CD4-positive, alpha-beta T cell treated with Interferon alpha-2 for 1 hour (primary cell): ENCODE measurements at regions not wholly inside any gene's neighbourhood (a gene's known extent, or its start where the extent isn't known, plus 50 kb on each side); places are given as distances from the start of the nearest gene placed in this dataset.
"Not testable (repeated sequence)": the region's sequence is repeated elsewhere in the genome, so short reads cannot be mapped to it uniquely, and the experiment has no call there.

Experiments
- DNase-seq, 2 donors: peaks; one replicate each; pipeline ENCODE4 v3.0.0-alpha.2; 2020 to 2022

DNA sequence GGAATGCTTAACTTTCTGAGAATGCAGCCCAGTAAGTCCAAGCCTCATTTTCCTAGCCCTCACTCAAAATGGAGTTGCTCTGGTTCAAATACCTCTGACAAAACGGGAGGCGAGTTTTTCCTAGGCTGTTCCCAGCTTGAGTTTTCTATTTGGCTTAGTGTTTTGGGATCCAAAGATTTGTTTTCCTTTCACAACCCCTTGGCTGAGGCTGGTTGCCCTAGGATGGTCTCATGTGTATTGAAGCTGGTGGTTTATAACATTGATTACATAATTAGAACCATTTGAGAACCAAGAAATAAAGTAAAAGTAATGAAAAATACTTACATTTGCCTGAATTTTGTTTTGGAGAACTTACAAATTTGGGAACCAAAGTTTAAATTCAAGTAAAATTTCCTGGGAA lies 611.1 kb upstream of the LUZP2 start:
- DNase-seq: no peak

DNA sequence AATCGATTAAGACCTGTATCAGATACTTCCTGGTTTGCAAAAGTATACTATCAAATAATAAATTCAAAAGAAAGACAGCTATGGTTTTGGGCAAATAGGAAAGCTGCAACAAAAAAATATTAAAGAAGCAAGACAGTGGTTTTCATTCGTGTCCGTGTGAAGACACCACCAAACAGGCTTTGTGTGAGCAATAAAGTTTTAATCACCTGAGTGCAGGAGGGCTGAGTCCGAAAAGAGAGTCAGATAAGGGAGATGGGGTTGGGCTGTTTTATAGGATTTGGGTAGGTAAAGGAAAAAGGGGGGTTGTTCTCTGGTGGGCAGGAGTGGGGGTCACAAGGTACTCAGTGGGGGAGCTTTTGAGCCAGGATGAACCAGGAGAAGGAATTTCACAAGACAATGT lies 609.7 kb upstream of the LUZP2 start:
- DNase-seq: not testable (repeated sequence)

DNA sequence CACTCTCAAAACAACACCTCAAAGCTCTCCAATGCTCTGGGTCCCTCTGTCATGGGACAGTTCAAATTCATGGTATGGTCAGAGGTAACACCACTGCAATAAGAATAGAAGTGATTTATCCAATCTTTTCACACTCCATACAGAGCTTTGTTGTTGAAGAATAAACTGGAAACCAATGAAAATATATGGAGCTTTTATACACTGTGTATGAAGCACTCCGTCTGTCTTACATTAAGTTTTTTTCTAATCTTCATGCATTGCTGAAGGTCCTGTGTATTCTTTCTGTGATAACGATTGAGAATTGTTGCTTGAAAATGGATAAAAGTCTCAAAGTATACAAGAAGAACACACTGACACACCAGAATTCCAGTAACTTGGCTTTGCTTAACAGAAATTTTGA lies 603.7 kb upstream of the LUZP2 start:
- no peak for DNase-seq

DNA sequence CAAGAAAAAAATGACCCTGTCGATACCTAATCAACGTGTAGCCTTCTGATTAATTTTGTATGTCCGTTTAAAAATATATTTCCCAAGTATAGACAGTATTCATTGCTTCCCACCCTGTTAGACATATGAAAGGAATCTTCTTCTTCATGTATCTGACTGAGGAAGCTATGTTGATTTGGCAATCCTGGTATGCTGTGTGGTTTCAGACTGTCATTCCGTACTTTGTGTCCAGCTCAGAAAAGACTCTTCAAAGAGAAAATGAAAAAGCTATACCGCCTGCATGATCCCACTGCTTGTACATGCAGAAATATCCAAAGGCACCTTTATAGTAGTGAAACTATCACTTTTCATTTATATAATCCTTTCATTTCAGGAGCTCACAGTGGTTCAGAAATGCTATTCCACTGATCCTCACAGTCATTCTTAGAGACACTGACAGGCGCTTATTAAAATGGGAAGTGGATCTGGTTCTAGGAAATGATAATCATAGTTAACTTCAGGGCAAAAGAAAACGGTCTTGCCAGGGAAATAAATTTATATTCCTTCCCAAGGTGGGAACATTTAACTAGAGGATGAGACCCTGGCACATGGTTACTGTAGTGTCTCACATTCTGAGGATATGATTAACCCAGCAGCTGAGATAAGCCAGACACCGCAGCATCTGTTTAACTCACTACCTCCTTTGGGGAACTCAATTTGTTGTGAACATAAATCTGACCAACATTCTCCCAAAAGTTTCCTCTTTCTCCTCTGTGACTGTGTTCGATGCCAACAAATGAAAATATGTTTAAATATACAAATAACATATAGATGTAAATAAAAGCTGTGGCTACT lies 599.2 kb upstream of the LUZP2 start:
- DNase-seq: no peak

DNA sequence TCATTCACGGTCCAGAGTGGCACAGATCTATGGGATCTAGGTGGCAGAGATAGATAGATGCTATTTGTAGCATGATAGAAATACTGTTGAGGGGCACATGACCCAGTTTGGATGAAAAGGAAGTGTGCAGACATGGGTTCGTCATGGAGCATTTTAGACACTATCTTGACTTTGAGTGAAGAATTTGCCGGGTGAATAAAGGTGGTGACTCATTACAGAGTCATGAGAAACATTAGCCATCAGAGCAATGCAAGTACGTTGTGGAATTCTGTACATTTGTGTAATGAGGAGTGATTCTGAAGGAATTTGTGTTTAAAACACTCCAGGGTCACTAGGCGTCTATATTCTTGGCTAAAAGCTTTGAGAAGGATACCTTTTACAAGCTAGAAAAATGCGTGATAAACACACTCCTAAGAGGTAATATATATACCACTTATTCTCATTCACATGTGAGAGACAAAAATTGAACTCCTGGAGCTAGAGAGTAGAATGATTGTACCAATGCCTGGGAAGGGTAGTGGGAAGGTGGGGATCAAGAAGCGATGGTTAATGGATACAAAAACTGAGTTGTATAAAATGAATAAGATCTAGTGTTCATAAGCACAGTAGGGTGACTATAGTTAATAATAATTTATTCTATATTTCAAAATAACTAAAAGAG lies 593.7 kb upstream of the LUZP2 start:
- no peak for DNase-seq

DNA sequence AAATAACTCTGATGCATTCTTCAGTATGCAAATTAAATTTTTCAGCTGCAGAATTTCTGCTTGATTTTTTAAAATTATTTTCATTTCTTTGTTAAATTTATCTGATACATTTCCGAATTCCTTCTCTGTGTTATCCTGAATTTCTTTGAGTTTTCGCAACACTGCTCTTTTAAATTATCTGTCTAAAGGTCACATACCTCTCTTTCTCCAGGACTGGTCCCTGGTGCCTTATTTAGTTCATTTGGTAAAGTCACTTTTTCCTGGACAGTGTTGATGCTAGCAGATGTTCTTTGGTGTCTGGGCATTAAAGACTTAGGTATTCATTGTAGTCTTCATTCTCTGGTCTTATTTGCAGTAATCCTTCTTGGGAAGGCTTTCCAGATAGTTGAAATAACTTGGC lies 577.4 kb upstream of the LUZP2 start:
- no peak for DNase-seq

DNA sequence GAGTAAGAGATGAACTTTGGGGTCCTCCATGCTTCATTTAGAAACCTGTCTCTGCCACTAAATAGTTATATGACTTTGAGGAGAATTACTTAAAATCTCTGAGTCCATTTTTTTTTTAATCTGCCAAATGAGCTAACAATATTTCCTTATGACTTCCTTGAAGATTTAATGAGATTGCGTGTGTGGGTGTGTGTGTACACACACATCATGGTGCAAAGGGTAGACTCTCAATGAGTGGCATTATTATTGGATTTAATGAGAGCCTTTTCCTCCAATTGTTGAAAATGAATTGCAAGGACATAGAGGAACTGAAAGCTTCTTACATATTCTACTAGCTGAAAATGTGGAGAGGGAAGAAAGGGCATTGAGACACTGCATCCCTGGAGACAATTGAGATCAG lies 573.5 kb upstream of the LUZP2 start:
- no peak for DNase-seq

DNA sequence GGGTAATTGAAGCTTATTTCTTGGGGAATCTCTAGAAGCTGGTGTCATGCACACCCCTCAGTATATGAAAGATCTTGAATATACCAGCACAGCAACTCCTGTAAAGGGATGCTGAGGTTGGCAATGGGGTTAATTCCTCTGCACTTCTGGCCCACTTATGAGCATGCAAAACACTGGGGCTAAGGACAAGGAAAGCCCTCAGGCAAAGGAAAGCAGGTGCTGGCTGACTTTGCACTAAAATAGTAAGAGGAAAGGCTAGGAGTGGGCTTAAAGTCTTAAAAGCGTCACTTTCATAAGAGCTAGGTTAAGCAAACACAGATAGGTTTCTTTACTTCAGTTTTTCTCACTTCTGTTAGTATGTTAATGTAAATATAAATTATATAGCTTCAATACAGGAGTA lies 572.6 kb upstream of the LUZP2 start:
- DNase-seq: no peak

DNA sequence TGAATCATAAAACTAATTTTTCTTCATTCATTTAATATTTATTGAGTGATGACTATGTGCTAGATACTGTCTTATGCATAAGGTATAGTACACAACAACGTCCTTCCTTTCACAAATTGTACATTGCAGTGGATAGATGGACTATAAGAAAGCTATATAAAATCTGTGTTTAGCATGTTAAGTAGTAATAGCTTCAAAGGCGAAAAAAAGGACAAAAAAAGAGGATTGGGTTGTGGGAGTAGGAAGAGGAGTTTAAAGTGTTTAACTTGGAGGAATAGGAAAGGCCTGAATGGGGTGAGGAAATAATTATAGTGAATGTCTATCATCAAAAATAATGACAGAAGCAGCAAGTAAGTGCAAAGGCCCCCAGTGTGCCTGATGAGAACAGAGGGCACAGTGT lies 565.4 kb upstream of the LUZP2 start:
- no peak for DNase-seq

DNA sequence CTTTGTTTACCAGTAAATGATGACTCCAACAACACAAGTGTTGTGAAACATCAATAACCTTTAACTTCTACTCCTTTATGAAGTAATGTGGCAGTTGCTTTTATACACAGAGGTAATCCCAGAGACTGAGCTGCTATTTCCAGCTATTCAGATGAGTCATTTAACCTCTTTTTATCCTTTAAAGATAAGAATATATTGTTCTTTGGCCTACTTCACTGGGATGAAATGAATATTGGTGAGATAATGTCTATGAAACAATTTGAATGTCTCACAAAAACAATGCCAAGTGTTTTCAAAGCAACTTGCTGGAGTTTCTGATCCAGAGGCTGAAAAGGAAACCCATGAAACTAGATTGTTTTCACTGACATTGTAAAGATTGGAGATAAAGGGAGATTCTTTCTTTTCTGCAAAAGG lies 564.4 kb upstream of the LUZP2 start:
- no peak for DNase-seq

DNA sequence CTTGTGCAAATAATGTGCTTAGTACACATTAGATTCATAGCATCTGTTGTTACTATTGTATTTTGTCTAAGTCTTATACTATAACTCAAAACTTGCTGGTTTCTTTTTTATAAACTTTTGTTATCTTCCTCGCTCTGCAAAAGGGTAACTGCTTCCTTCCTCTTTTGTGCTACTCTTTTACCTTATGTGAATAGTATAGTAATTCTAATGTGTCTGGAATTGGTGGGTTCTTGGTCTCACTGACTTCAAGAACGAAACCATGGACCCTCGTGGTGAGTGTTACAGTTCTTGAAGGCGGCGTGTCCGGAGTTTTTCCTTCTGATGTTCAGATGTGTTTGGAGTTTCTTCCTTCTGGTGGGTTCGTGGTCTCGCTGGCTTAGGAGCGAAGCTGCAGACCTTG lies 563.1 kb upstream of the LUZP2 start:
- DNase-seq: no peak

DNA sequence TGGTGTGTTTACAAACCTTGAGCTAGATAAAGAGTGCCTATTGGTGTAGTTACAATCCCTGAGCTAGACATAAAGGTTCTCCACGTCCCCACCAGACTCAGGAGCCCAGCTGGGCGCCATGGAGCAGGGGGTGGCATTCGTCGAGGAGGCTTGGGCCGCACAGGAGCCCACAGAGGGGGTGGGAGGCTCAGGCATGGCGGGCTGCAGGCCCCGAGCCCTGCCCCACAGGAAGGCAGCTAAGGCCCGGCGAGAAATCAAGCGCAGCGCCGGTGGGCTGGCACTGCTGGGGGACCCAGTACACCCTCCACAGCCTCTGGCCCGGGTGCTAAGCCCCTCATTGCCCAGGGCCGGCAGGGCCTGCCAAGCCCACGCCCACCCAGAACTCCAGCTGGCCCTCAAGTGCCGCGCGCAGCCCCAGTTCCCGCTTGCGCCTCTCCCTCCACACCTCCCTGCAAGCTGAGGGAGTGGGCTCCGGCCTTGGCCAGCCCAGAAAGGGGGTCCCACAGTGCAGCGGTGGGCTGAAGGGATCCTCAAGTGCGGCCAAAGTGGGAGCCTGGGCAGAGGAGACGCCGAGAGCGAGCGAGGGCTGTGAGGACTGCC lies 562.1 kb upstream of the LUZP2 start:
- DNase-seq: not testable (repeated sequence)

DNA sequence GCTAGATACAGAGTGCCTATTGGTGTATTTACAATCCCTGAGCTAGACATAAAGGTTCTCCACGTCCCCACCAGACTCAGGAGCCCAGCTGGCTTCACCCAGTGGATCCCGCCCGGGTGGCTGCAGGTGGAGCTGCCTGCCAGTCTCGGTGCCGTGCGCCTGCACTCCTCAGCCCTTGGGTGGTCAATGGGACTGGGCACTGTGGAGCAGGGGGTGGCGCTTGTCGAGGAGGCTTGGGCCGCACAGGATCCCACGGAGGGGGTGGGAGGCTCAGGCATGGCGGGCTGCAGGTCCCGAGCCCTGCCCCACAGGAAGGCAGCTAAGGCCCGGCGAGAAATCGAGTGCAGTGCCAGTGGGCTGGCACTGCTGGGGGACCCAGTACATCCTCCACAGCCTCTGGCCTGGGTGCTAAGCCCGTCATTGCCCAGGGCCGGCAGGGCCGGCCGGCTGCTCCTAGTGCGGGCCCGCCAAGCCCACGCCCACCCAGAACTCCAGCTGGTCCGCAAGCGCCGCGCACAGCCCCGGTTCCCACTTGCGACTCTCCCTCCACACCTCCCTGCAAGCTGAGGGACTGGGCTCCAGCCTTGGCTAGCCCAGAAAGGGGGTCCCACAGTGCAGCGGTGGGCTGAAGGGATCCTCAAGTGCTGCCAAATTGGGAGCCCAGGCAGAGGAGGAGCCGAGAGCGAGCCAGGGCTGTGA lies 554.6 kb upstream of the LUZP2 start:
- not testable (repeated sequence) for DNase-seq

DNA sequence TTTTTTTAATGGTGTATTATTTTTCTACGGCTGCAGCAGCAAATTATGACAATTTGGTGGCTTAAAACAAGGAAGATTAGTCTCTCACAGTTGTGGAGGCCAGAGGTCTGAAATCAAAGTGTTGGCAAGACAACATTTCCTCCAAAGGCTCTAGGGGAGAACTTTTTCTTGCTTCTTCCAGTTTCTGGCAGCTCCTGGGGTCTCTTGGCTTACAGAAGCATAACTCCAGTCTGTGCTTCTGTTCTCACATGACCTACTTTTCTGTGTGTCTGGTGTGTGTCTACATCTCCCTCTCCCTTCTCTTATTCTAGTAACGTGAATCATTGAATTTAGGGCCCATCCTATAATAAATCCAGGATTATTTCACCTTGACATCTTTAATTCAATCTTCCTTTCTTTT lies 551.9 kb upstream of the LUZP2 start:
- DNase-seq: no peak

DNA sequence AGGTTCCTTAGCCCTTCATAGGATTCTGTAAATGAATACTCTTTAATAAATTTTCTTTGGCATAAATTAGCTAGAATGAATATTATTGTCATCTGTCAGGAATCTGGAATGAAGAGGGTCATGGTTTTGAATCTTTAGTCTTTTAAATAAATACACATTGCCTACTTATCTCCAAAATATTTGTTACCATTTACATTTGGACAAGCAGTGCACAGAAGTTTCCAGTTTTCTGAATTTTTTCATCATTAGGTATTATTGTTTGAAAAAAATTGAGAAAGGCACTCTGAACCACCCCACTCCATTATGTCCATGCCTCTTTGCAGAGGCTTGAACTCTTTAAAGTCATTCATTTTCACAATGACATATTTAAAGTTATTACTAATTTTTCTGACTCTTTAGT lies 549.0 kb upstream of the LUZP2 start:
- no peak for DNase-seq

DNA sequence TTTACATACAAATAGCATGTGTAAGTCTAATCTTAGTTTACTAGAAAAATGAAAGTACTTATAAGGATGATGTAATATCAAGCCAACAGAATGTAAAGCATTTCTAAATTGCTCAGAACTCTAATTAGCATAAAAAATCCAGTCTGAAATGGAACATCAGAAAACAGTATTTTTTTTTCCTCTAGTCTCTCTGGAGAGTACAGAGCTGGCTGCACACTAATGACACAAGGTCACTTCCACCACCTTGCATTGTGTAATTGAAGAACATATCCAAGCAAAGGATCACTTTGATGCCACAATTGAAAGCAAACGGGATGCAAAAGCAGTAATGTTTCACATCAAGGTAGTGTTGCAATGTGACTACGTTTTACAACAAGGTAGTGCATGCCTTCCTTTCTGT lies 548.0 kb upstream of the LUZP2 start:
- no peak for DNase-seq

DNA sequence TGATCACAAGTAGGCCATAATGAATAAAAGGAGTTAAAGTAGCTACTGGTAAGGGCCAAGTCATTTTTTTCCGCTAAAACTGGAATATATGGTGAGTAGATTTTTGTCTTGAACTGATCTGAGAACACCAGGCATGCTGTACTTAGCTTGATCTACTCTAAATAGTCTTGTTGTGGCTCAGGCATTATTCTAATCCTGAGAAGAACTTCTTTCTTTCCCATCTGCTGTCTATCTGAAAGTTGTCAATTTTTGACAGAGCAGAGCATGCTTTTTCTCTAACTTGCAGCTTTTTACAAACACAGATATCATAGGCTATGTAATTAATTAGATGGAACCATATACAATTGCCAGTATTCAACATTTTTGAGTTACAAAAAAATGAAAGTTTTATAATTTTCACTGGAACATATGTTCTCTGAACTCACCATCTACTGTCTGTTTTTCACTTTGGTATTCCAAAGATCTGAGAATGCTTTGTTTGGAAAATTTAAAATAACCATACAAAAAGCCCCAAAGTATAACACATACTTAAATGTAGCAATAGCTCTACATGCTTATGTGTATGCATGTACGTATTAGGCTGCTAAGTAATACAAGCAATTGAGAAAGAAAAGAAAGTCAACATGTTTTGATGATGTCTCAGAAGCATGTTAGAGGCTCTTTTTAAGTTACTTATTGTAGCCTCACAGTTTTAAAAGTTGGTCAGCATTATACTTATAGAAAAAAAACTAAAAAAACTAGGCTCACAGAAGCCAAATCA lies 542.7 kb upstream of the LUZP2 start:
- DNase-seq: no peak

DNA sequence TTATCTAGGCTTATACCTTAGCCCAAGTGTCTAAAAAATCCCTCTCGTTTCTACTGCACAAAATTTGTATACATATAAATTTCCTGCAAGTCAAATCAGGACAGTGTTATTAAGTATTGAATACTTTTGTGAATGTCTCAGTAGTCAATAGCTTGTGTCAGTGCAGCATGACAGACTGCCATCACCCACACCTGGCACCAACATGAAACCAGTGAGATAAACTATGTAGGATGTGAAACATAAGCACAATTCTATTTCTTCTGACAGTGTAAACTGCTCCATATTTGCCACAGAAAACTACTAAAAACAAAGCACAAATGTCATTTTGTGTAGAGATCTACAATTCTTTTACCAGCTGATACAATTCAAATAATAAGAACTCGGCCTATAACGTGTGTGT lies 542.1 kb upstream of the LUZP2 start:
- DNase-seq: no peak

DNA sequence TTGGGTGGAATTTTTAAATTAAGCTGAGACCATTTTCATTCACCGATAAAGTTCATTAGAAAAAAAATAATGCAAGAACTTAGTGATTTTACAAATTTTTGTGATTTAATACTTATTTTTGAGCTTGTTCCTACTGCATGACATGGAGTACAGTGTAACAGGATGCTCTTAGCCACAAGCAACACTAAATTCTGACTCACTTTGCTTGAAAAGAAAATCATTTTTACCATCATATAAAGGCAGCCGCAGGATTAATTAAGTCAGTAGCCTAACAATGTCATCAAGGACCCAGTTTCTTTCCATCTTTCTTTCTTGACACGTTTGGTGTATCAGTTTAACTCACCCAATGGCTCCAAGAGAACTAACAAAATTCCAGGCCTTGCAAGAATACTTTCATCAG lies 540.3 kb upstream of the LUZP2 start:
- DNase-seq: no peak

DNA sequence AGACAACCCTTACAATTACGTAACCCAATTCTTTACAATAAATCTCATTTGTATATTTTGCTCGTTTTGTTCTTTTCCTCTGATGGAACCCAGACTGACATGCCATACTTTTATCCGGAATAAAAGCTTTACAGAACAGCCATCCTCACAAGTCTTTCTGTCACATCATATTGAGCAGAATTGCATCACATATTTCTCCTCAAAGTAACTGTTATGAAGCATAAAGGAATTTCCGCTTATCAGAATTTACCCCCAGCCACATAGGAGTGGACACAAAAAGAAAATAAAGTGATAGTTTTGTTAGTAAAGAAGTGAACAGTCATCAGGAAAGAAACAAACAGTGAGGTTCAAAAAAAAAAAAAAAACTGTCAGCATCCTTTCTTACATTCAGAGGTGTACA lies 539.5 kb upstream of the LUZP2 start:
- no peak for DNase-seq

DNA sequence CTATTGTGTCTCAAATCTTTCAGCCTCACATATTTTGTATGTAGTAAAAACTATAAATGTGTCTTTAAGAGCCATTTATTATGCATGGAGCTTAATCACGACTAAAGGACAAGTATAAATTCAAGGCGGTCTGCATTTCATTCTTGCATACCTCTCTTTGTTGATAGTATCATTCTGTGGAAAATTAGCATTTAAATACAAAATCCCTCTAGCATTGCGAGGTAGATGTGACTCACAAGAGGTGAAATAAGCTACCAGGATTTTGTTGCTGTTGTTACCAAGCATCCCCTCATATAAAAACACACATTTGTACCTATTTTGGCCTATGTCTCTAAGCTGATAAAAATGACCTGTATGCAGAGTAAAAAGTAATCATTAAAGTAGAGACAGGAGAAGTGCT lies 537.4 kb upstream of the LUZP2 start:
- no peak for DNase-seq

DNA sequence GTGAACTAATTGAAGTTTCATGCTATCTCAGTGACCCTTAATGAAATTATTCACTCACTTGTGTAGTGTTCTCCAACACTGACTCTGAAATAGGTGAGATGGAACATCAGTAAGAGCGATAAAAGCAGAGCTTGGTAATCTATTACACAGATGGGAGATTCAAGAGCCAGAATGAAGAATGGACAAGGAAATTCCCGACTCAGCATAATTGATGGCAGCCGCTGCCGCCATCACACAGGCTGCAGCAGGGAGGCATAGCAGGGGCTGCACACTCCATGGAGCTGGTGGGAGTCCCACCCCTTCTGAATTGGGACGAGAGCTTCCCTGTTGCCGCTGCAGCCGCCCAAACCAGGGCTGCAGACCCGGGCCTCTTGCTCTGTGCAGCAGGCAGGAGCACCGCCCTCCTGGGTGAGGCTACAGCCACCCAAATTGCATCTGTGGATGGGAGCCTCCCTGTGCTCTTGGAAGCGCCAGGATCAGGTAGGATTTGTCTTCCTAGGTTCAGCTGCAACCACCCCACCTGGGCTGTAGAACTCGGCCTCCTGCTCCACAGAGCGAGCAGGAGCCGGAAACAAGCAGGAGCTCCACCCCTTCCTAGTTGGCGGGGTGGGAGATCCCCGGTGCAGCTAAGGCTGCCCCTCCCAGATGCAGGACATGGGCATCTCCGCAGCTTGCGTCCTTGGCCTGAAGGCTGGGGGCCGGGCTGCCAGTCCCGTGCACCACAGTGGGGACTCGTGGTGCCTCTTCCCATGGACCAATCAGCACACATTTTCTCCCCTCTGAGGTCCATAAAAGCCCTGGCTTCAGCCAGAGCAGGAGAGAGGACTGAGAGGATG lies 535.1 kb upstream of the LUZP2 start:
- no peak for DNase-seq
